ENCODE measurements at regions not wholly inside any gene's neighbourhood (a gene's known extent, or its start where the extent isn't known, plus 50 kb on each side); places are given as distances from the start of the nearest gene placed in this dataset.

- Histone ChIP-seq H4K20me1 (ENCODE audit: insufficient read depth, low read length) (no peaks in the 10 kb centered on the region), H3K9me2 (replicated peaks; ENCODE audit: insufficient read depth, low read length) (no peaks in the 10 kb centered on the region), H3K4me3 (ENCODE audit: low read length) (no peak overlapping the region), H3K79me2 (ENCODE audit: low read length) (no peaks in the 10 kb centered on the region), H3K9me3 (replicated peaks; ENCODE audit: insufficient read depth, low read length) (no peaks in the 10 kb centered on the region), H3K4me2 (ENCODE audit: low read depth, low read length) (no peak overlapping the region), H3K36me3 (replicated peaks; ENCODE audit: insufficient read depth, low read length) (no peaks in the 10 kb centered on the region), H3K4me1 (ENCODE audit: low read length) (no peaks in the 10 kb centered on the region), H2AFZ (ENCODE audit: low read length) (no peak overlapping the region), H3K9ac (ENCODE audit: low read length) (no peak overlapping the region), H3F3A (ENCODE audit: insufficient read depth, low read length) (no peaks in the 10 kb centered on the region), H3K27me3 (replicated peaks; ENCODE audit: insufficient read depth, low read length) (no peaks in the 10 kb centered on the region), H3K27ac (ENCODE audit: low read length) (no peak overlapping the region)
- TF ChIP-seq EZH2phosphoT487 (IDR thresholded peaks at IDR 0.05; ENCODE audit: low read length), result no peak
- no peak for TF ChIP-seq CTCF (IDR thresholded peaks at IDR 0.05; ENCODE audit: low read length)
- no peak for TF ChIP-seq EZH2 (optimal IDR thresholded peaks at IDR 0.05; ENCODE audit: low read depth, low read length)
- no peak for DNase-seq
These were observed 445.6 kb upstream of the PDE3A start for GRCh38 chr12:19922717-19923116.

DNA sequence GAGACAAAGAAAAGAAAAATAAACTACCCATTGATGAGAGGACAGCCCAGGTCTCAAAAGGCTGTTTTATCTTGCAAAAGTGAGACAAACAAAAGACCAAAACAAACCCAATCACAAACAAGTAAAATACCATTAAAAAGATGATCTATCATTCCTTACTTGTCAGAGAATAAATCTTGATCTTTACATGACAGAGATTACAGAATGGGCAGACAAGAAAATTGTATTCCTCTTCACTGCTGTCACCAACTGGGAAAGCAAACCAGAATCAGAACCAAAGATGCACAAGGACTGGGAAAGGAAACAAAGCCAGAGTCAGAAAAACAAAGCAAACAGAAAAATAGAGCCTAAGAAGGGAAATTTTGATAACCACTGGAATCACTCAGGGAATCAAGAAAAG, 444.0 kb upstream of the PDE3A start:
- Histone ChIP-seq H3K79me2 (ENCODE audit: low read length) (no peaks in the 10 kb centered on the region), H3K9ac (ENCODE audit: low read length) (no peak overlapping the region), H3K4me2 (ENCODE audit: low read depth, low read length) (no peak overlapping the region), H3K4me1 (ENCODE audit: low read length) (no peaks in the 10 kb centered on the region), H3K4me3 (ENCODE audit: low read length) (no peak overlapping the region), H3F3A (ENCODE audit: insufficient read depth, low read length) (no peaks in the 10 kb centered on the region), H3K36me3 (replicated peaks; ENCODE audit: insufficient read depth, low read length) (no peaks in the 10 kb centered on the region), H3K27me3 (replicated peaks; ENCODE audit: insufficient read depth, low read length) (no peaks in the 10 kb centered on the region), H3K9me3 (replicated peaks; ENCODE audit: insufficient read depth, low read length) (no peaks in the 10 kb centered on the region), H4K20me1 (ENCODE audit: insufficient read depth, low read length) (no peaks in the 10 kb centered on the region), H3K9me2 (replicated peaks; ENCODE audit: insufficient read depth, low read length) (no peaks in the 10 kb centered on the region), H2AFZ (ENCODE audit: low read length) (no peak overlapping the region), H3K27ac (ENCODE audit: low read length) (no peak overlapping the region)
- no peak for TF ChIP-seq EZH2 (optimal IDR thresholded peaks at IDR 0.05; ENCODE audit: low read depth, low read length)
- TF ChIP-seq EZH2phosphoT487 (IDR thresholded peaks at IDR 0.05; ENCODE audit: low read length), result no peak
- TF ChIP-seq CTCF (IDR thresholded peaks at IDR 0.05; ENCODE audit: low read length), result no peak
- DNase-seq, result no peak

GRCh38 chr12:19925841-19926240, 442.5 kb upstream of the PDE3A start:
- no peak overlapping the region for H3K4me2 ChIP-seq (ENCODE audit: low read depth, low read length)
- H3K9me2 ChIP-seq (replicated peaks; ENCODE audit: insufficient read depth, low read length), result no peaks in the 10 kb centered on the region
- H3K79me2 ChIP-seq (ENCODE audit: low read length), result no peaks in the 10 kb centered on the region
- no peaks in the 10 kb centered on the region for H3K4me1 ChIP-seq (ENCODE audit: low read length)
- H3K27me3 ChIP-seq (replicated peaks; ENCODE audit: insufficient read depth, low read length), result no peaks in the 10 kb centered on the region
- no peaks in the 10 kb centered on the region for H3K36me3 ChIP-seq (replicated peaks; ENCODE audit: insufficient read depth, low read length)
- H3K9ac ChIP-seq (ENCODE audit: low read length), result no peak overlapping the region
- no peak overlapping the region for H2AFZ ChIP-seq (ENCODE audit: low read length)
- no peak for DNase-seq
- no peaks in the 10 kb centered on the region for H3F3A ChIP-seq (ENCODE audit: insufficient read depth, low read length)
- no peaks in the 10 kb centered on the region for H3K9me3 ChIP-seq (replicated peaks; ENCODE audit: insufficient read depth, low read length)
- TF ChIP-seq EZH2phosphoT487 (IDR thresholded peaks at IDR 0.05; ENCODE audit: low read length), result no peak
- TF ChIP-seq CTCF (IDR thresholded peaks at IDR 0.05; ENCODE audit: low read length), result no peak
- no peak for TF ChIP-seq EZH2 (optimal IDR thresholded peaks at IDR 0.05; ENCODE audit: low read depth, low read length)
- H3K27ac ChIP-seq (ENCODE audit: low read length), result no peak overlapping the region
- no peaks in the 10 kb centered on the region for H4K20me1 ChIP-seq (ENCODE audit: insufficient read depth, low read length)
- H3K4me3 ChIP-seq (ENCODE audit: low read length), result no peak overlapping the region
